ENCODE measurements at regions not wholly inside any gene's neighbourhood (a gene's known extent, or its start where the extent isn't known, plus 50 kb on each side); places are given as distances from the start of the nearest gene placed in this dataset.
"Not testable (repeated sequence)": the region's sequence is repeated elsewhere in the genome, so short reads cannot be mapped to it uniquely, and the experiment has no call there.

DNA sequence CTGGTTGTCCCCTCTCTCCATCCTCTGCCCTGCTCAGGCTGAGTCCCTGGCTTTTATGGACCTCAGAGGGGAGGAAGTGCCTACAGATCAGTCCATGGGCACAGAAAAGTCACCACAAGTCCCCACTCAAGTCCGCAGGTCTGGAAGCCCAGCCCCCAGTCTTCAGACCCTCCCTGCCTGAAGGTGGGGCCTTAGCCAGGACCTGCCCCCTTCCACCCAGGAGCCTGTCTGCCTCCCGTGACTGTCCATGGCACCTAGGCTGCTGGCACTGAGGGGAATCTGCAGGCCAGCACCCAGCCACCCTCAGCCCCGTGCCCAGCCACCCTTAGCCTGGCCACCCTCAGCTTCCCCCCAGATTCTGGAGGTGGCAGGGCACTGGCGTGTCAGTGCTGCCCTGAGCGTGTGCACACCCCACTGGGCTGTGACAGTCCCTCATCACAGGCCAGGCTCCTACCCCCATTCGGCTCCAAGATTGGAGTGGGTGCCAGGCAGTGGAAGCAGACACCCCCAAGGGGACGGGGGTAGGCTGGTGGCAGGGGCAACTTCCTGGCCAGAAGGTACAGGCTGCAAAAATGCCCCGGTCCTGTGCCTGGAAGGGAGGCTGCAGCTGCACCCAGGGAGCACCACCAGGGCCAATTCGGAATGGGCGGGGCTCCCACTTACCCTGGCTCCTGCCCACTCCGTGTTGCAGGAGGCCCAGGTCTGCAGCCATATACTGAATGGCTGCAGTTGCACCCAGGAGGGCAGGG is 154.7 kb upstream of the RMP24 start:
- no peak for DNase-seq
- no peak for ATAC-seq (ENCODE audit: poor library complexity)
- intact Hi-C loops (cut with DNase I) = no loop called here

DNA sequence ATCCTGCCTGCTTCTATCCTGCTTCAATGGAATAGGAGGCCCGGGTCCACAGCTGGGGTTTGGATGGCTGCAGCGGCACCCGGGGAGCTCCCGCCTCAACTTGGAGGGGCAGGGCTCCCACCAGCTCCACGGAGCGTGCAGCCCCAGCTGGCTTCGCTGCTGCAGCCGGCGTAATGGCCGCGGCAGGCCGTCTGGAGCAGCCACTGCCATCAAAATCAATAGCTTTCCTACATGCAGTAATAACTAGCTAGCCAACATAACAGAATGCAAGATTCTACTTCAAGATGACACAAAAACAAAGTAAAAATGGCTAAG is 154.2 kb upstream of the RMP24 start:
- intact Hi-C loops (cut with DNase I) = no loop called here
- ATAC-seq (ENCODE audit: poor library complexity) = no peak
- DNase-seq = no peak

DNA sequence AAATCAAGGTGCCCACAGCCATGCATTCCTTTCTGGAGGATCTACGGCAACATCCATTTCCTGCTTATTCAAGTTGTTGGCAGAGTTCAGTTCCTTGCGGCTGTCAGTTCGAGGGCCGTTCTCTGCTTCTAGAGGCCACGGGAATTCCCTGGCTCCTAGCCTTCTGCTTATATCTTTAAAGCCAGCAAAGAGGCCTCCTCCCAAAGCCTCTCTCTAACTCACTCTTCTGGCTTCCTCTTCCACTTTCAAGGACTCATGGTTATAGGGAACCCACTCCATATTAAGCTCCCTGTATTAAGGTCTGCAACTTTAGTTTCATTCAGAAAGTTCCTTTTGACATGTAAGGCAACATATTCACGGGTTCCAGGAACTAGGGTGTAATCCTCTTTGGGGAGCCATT is 150.1 kb upstream of the RMP24 start:
- intact Hi-C loops (cut with DNase I) = no loop called here
- ATAC-seq (ENCODE audit: poor library complexity) (no peak), DNase-seq (no peak)

GRCh38 chr18:35826477-35826876 is 146.0 kb upstream of the RMP24 start:
- intact Hi-C loops (cut with DNase I) = no loop called here
- no peak for ATAC-seq (ENCODE audit: poor library complexity)
- no peak for DNase-seq

- intact Hi-C loops (cut with DNase I) = no loop called here
- DNase-seq (no peak), ATAC-seq (ENCODE audit: poor library complexity) (no peak)
Observed at GRCh38 chr18:35827275-35827902, 145.1 kb upstream of the RMP24 start.

DNA sequence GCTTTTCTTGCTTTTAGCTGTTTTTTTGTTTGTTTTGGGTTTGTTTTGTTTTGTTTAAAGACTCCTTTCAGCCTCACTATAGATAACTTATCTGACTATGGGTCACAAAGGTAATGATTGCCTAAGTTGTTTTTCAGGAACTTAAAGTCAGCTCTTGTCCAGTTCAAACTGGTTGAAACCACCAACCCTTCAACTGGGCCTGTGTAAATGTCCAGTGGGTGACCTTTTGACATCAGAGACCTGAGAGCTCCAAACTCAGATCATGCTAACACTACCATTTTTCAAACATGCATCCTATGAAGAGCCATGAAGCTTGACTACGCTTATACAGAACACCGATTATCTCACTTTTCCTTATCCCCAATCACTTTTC is 144.6 kb upstream of the RMP24 start:
- no peak for ATAC-seq (ENCODE audit: poor library complexity)
- DNase-seq = no peak
- intact Hi-C loops (cut with DNase I) = no loop called here

DNA sequence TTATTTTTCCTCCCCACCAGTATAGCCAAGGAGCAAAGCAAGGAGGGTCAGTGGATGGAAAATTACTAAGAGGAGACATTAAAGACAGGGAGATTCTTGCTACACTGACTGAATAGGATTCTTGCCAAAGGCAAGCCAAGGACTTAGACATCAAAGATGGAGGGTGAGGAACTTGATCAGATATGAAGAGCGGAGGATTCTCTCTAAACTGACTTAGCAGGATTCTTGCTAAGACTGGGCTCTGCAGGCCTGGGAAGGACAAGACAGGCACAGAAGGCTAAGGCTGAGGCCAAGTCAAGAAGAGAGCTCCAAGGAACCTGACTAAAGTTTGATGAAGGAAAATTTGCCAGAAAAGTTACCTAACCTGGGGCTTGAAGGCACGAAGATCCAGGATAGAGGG is 143.9 kb upstream of the RMP24 start:
- ATAC-seq (ENCODE audit: poor library complexity) = no peak
- no peak for DNase-seq
- intact Hi-C loops (cut with DNase I) = no loop called here

GRCh38 chr18:35835366-35835765 is 137.1 kb upstream of the RMP24 start:
- no peak for ATAC-seq (ENCODE audit: poor library complexity)
- no peak for DNase-seq
- intact Hi-C loops (cut with DNase I) = no loop called here

DNA sequence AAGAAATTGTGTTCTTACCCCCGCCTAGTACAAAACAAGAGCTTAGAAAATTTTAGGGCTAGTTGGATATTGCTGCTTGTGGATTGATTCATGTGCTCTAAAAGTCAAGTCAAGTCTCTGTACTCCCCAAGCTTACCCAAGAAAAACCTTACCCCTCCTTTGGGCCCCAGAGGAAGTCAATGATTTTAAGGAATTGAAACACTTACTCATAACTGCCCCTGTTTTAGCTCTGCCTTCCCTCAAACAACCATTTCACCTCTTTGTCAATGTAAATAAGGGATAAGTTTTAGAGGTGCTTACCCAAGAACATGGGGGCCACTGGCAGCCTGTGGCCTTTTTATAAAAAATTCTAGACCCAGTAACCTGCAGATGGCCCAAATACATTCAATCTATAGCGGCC is 136.6 kb upstream of the RMP24 start:
- DNase-seq (no peak), ATAC-seq (ENCODE audit: poor library complexity) (no peak)
- intact Hi-C loops (cut with DNase I) = no loop called here

GRCh38 chr18:35836932-35837331 is 135.5 kb upstream of the RMP24 start:
- ATAC-seq (ENCODE audit: poor library complexity) (no peak), DNase-seq (no peak)
- intact Hi-C loops (cut with DNase I) = no loop called here

DNA sequence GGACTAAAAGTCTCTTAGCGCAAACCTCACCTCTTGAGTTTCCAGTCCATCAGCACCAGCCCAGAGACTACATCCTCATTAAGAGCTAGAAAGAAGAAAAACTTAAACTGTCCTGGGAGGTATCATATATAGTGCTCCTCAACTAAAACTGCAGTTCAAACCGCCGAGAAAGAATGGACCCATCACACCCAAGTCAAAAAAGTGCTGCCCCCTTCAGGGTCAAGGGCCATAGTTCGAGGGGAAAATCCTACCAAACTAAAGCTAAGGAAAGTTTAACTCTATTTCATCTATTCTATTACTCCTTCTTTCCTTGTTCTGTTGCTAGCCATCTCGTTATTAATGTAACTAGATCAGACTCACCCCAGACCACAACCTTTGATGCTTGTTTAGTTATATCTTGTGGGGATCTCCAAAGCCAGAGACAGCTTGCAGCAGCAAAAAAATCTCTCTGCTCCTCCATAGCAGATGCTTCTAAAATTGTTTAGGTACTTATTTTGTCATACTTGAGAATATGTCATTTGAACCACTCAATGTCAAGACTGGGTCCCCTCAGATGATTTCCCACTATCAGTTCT is 134.5 kb upstream of the RMP24 start:
- DNase-seq = no peak
- intact Hi-C loops (cut with DNase I) = no loop called here
- no peak for ATAC-seq (ENCODE audit: poor library complexity)

- ATAC-seq (ENCODE audit: poor library complexity) (no peak), DNase-seq (no peak)
- intact Hi-C loops (cut with DNase I) = no loop called here
Observed at GRCh38 chr18:35841283-35841682, 131.2 kb upstream of the RMP24 start.

DNA sequence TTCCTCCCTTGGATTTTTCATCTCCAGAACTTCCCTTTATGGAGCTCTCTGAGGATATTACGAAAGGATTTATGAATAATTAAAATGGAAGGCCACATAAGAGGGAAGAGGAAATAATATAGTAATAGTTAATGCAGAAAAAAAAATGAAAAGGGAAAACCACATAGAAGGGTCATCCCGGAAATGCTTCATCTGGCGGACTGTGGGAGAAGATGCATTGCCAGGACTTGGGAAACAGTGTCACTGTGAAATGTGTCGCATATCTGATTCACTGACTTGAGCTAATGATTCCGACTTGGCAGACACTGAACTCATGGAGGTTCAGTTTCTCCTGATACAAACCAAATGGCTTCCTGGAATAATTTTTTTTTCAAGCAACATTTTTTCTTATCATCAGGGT is 129.9 kb upstream of the RMP24 start:
- intact Hi-C loops (cut with DNase I) = no loop called here
- DNase-seq (no peak), ATAC-seq (ENCODE audit: poor library complexity) (no peak)

GRCh38 chr18:35848321-35848720 is 124.2 kb upstream of the RMP24 start:
- intact Hi-C loops (cut with DNase I); DNase-seq; ATAC-seq (ENCODE audit: poor library complexity): not testable (repeated sequence)

GRCh38 chr18:35849241-35849640 is 123.2 kb upstream of the RMP24 start:
- intact Hi-C loops (cut with DNase I); DNase-seq; ATAC-seq (ENCODE audit: poor library complexity): not testable (repeated sequence)

- intact Hi-C loops (cut with DNase I) = no loop called here
- no peak for DNase-seq
- ATAC-seq (ENCODE audit: poor library complexity) = no peak
Observed at GRCh38 chr18:35851286-35851970, 121.1 kb upstream of the RMP24 start.

- intact Hi-C loops (cut with DNase I) = no loop called here
- no peak for ATAC-seq (ENCODE audit: poor library complexity)
- DNase-seq = no peak
Observed at GRCh38 chr18:35852786-35853185, 119.7 kb upstream of the RMP24 start.

- ATAC-seq (ENCODE audit: poor library complexity) (no peak), DNase-seq (no peak)
- intact Hi-C loops (cut with DNase I) = no loop called here
Observed at GRCh38 chr18:35854095-35854494, 118.4 kb upstream of the RMP24 start.

- no peak for DNase-seq
- intact Hi-C loops (cut with DNase I) = no loop called here
- ATAC-seq (ENCODE audit: poor library complexity) = no peak
Observed at GRCh38 chr18:35856178-35856577, 116.3 kb upstream of the RMP24 start.

DNA sequence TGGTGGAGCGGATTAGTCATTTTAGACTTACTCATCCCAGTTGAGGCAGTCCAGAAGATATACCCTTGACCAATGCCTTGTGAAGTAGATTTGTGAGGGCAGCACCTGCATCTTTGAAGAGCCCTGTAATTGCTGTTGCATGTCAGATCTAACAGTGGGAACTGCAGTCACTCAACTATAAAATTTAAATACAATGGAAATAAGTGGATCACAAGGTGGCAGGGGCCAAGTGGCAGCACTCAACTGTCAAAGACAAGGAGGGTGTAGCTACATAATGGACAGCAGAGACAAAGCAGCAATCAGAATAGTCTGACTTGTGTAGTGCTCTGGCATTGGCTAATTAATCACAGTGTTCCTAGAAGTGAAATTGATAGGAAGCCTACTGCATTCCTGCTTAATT is 115.8 kb upstream of the RMP24 start:
- DNase-seq; intact Hi-C loops (cut with DNase I); ATAC-seq (ENCODE audit: poor library complexity): not testable (repeated sequence)
